ENCODE measurements at regions not wholly inside any gene's neighbourhood (a gene's known extent, or its start where the extent isn't known, plus 50 kb on each side); places are given as distances from the start of the nearest gene placed in this dataset.
"Not testable (repeated sequence)": the region's sequence is repeated elsewhere in the genome, so short reads cannot be mapped to it uniquely, and the experiment has no call there.

GRCh38 chrX:88828011-88828410 lies 81.0 kb downstream of the CPXCR1 start:
- no peaks in the 10 kb centered on the region for H3K4me1 ChIP-seq
- TF ChIP-seq POLR2A (IDR thresholded peaks at IDR 0.05) (no peak), CTCF (IDR thresholded peaks at IDR 0.05) (no peak)
- no peak for DNase-seq
- ATAC-seq, result no peak
- H3K9me3 ChIP-seq, result no peaks in the 10 kb centered on the region
- no peaks in the 10 kb centered on the region for H3K36me3 ChIP-seq (replicated peaks in 1 of 2; ENCODE audit: insufficient read depth in 1 of 2, low read depth in 2 of 2)
- no peak overlapping the region for H3K4me3 ChIP-seq
- no peak overlapping the region for H3K27ac ChIP-seq
- no peaks in the 10 kb centered on the region for H3K27me3 ChIP-seq
- intact Hi-C loops (cut with DNase I), result no loop called here
- WGBS, 2 donors, result 35 to 56% methylated on average over 1 to 2 of the region's 2 CpGs

GRCh38 chrX:88830111-88830510 lies 83.1 kb downstream of the CPXCR1 start:
- no peak for TF ChIP-seq CTCF (IDR thresholded peaks at IDR 0.05)
- no peak for TF ChIP-seq POLR2A (IDR thresholded peaks at IDR 0.05)

GRCh38 chrX:88837721-88838120 lies 90.7 kb downstream of the CPXCR1 start:
- H3K36me3 ChIP-seq (replicated peaks in 1 of 2; ENCODE audit: insufficient read depth in 1 of 2, low read depth in 2 of 2); H3K9me3 ChIP-seq; H3K27me3 ChIP-seq; ATAC-seq; H3K27ac ChIP-seq; intact Hi-C loops (cut with DNase I); H3K4me1 ChIP-seq; H3K4me3 ChIP-seq; DNase-seq: not testable (repeated sequence)
- WGBS, 2 donors, result 24 to 45% methylated on average over 5 to 6 of the region's 6 CpGs

More at GRCh38 chrX:88830111-88830510, 83.1 kb downstream of the CPXCR1 start:
- no peaks in the 10 kb centered on the region for H3K36me3 ChIP-seq (replicated peaks in 1 of 2; ENCODE audit: insufficient read depth in 1 of 2, low read depth in 2 of 2)
- no peaks in the 10 kb centered on the region for H3K9me3 ChIP-seq
- no peak overlapping the region for H3K27ac ChIP-seq
- no peak overlapping the region for H3K4me3 ChIP-seq
- no peak for DNase-seq
- H3K27me3 ChIP-seq, result no peaks in the 10 kb centered on the region
- 81 to 85% methylated on average over 6 of the region's 6 CpGs for WGBS, 2 donors
- no peaks in the 10 kb centered on the region for H3K4me1 ChIP-seq
- intact Hi-C loops (cut with DNase I), result no loop called here
- no peak for ATAC-seq

- intact Hi-C loops (cut with DNase I), result no loop called here
- H3K27me3 ChIP-seq, result no peaks in the 10 kb centered on the region
- 55 to 58% methylated on average over 1 of the region's 1 CpG for WGBS, 2 donors
- no peaks in the 10 kb centered on the region for H3K4me1 ChIP-seq
- H3K36me3 ChIP-seq (replicated peaks in 1 of 2; ENCODE audit: insufficient read depth in 1 of 2, low read depth in 2 of 2), result no peaks in the 10 kb centered on the region
- DNase-seq (no peak), ATAC-seq (no peak)
- H3K9me3 ChIP-seq, result no peaks in the 10 kb centered on the region
- no peak for TF ChIP-seq POLR2A (IDR thresholded peaks at IDR 0.05)
- no peak for TF ChIP-seq CTCF (IDR thresholded peaks at IDR 0.05)
- H3K27ac ChIP-seq, result no peak overlapping the region
- no peak overlapping the region for H3K4me3 ChIP-seq
Observed at GRCh38 chrX:88838392-88838791, 91.4 kb downstream of the CPXCR1 start.

GRCh38 chrX:88843841-88844240 lies 96.8 kb downstream of the CPXCR1 start:
- H3K9me3 ChIP-seq; H3K36me3 ChIP-seq (replicated peaks in 1 of 2; ENCODE audit: insufficient read depth in 1 of 2, low read depth in 2 of 2); DNase-seq; H3K27me3 ChIP-seq; H3K4me1 ChIP-seq; H3K27ac ChIP-seq; H3K4me3 ChIP-seq; ATAC-seq; intact Hi-C loops (cut with DNase I): not testable (repeated sequence)
- WGBS, 2 donors, result 0 to 29% methylated on average over 1 of the region's 1 CpG

- ATAC-seq (no peak), DNase-seq (no peak)
- H3K27ac ChIP-seq, result no peak overlapping the region
- H3K4me1 ChIP-seq, result no peaks in the 10 kb centered on the region
- TF ChIP-seq POLR2A (IDR thresholded peaks at IDR 0.05) (no peak), CTCF (IDR thresholded peaks at IDR 0.05) (no peak)
- intact Hi-C loops (cut with DNase I), result no loop called here
- 50 to 89% methylated on average over 2 to 3 of the region's 3 CpGs for WGBS, 2 donors
- no peaks in the 10 kb centered on the region for H3K36me3 ChIP-seq (replicated peaks in 1 of 2; ENCODE audit: insufficient read depth in 1 of 2, low read depth in 2 of 2)
- no peaks in the 10 kb centered on the region for H3K9me3 ChIP-seq
- H3K4me3 ChIP-seq, result no peak overlapping the region
- H3K27me3 ChIP-seq, result no peaks in the 10 kb centered on the region
Observed at GRCh38 chrX:88853925-88854324, 106.9 kb downstream of the CPXCR1 start.
